GM10266 (cell line): ENCODE measurements at regions not wholly inside any gene's neighbourhood (a gene's known extent, or its start where the extent isn't known, plus 50 kb on each side); places are given as distances from the start of the nearest gene placed in this dataset.

Experiments
- DNase-seq: peaks from one replicate; pipeline ENCODE4 v3.0.0; 2012; ENCODE audit errors: extremely low spot score
- TF ChIP-seq, protein P1 (sequence below): IDR thresholded peaks from 2 replicates; pipeline ENCODE4 v1.5.1; 2012; ENCODE audit warnings: mild to moderate bottlenecking, low read depth; ENCODE audit not compliant: control insufficient read depth, insufficient read depth; ENCODE audit errors: missing control alignments

DNA sequence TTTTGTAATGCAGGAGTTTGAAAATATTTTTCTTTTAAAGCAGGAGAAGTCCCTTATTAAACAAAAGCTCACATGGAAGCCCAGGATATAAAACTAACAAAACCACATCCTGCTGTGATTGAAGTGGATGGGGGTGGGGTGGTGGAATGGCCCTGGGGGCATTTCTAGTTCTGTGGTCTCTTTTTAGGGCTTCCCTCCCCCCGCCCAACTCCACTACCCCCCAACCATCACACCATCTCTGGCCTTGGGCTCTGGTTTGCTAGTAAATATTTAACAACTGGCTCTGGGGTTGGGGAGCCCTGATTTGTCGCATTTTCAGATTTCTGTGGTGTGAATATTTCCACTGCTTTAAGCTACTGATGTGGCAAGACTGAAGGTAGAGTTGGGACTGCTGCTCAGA, 279.6 kb upstream of the PLET1 start:
- TF ChIP-seq, protein P1, sequence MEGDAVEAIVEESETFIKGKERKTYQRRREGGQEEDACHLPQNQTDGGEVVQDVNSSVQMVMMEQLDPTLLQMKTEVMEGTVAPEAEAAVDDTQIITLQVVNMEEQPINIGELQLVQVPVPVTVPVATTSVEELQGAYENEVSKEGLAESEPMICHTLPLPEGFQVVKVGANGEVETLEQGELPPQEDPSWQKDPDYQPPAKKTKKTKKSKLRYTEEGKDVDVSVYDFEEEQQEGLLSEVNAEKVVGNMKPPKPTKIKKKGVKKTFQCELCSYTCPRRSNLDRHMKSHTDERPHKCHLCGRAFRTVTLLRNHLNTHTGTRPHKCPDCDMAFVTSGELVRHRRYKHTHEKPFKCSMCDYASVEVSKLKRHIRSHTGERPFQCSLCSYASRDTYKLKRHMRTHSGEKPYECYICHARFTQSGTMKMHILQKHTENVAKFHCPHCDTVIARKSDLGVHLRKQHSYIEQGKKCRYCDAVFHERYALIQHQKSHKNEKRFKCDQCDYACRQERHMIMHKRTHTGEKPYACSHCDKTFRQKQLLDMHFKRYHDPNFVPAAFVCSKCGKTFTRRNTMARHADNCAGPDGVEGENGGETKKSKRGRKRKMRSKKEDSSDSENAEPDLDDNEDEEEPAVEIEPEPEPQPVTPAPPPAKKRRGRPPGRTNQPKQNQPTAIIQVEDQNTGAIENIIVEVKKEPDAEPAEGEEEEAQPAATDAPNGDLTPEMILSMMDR: no peak

DNA sequence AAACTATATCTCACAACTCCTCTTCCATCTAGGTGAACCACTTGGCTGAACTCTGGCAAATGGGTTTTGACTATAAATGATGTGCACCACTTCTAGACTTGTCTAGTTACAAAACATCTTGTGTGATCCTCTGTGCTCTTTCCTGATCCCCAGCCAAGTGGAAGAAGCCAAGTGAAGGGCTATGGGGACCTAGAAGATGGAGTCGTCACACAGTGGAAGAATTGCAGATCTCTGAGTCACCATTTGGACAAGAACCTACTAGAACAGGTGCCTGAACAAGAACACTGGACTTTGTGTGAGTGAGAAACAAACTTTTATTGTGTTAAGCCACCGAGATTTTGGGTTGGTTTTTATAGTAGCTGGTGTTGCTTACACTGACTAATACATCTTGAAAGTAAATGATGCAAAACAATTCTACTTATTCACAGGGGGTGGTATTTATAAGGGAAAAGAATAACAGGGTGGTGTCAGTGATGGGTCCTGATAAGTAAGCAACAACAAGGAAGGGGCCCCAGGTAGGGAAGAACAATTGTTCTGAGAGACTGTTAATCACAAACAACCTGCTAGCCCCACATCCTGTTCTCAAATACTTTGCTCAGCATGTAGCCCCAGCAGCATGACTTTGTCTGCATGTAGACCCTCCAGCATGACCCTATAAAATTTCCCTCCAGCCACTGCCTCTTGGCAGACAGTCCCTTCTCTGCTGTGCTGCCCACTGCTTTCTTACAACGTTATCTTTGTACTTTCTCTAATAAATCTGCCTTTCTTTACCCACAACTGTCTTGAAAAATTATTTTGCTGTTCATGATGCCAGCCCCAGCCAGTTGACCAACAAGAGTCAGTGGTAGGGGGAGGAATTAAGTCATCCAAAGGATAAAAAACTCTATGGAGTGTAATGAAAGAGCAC, 280.7 kb upstream of the PLET1 start:
- DNase-seq: no peak
- TF ChIP-seq, protein P1: no peak

More for the DNA sequence above, 279.6 kb upstream of the PLET1 start:
- DNase-seq: no peak

DNA sequence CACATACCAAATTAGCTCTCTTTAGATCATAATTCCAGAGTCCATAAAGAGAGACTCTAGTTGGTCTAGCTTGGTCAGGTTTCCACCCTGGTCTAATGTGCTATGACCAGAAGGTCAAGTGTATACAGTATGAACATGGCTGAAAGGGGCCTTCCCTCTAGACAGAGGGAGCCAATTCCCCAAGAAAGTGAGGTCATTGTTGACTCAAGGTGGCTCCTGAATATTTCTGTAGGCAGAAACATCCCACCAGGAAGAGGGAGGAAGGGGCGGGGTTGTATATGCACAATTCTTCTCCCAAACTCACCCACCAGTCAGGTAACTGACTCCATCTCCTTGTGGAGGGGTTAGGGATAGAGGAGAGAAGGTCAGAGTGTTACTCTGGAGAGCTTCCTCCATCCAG, 281.8 kb upstream of the PLET1 start:
- TF ChIP-seq, protein P1: no peak
- DNase-seq: no peak

DNA sequence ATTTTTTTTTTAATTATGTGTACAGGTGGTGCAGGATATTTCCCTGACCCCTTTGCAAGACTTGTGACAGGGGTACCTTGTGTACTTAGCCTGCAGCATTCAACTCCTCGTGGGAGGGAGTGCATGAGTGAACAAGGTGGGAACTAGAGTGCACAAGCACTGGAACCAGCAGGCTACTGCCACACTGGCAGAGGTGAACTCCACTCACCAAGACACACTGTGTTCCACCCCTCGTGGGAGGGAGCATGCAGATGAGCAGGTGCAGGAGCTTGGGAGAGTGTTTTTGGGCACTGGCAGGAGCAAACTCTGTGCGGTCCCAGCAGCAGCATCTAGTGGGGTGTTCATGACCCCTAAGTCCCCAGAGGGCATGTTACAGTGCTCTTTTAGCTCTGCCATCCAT, 282.7 kb upstream of the PLET1 start:
- TF ChIP-seq, protein P1: no peak
- DNase-seq: no peak

DNA sequence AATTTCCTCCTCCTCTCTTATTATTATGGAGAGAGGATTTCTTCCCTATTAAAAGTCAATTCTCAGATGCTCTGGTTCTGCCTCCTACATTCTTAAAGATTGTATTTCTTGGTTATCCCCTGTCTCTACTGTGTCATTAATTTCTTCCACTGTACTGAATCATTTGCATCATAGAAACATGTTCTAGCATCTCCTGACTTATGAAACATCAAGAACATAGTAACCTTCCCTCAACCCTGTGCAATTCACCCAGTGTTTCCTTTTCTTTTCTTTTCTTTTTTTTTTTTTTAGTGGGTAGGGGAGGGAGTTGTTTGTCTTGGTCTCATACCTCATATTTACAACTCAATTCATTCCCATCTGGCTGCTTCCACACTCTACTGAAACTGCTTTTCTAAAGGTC, 288.0 kb upstream of the PLET1 start:
- no peak for DNase-seq
- TF ChIP-seq, protein P1: no peak

DNA sequence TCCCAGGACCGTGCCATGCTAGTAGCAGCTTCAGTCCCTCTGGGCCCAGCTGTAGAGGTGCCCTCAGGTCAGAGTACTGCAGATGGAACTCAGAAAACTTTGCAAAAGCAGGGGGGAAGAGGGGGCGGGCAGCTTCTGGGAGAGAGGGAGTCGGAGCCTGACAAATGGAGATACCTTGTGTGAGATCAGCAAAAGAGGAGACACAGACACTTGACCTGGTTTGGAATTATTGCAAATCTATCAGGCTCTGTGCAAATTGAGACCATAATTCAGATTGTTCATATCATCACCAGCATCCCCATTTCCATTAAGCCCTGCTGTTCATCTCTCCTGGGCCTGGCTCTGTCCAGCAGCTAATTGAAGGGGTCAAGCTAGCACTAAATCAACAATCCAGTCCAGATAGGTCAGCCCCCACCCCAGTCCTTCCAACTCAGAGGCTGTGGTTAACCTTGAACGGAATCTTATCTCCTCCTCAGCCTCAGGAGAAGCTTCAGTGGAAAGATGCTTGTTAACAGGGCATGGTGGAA, 292.6 kb upstream of the PLET1 start:
- TF ChIP-seq, protein P1: no peak
- DNase-seq: no peak

DNA sequence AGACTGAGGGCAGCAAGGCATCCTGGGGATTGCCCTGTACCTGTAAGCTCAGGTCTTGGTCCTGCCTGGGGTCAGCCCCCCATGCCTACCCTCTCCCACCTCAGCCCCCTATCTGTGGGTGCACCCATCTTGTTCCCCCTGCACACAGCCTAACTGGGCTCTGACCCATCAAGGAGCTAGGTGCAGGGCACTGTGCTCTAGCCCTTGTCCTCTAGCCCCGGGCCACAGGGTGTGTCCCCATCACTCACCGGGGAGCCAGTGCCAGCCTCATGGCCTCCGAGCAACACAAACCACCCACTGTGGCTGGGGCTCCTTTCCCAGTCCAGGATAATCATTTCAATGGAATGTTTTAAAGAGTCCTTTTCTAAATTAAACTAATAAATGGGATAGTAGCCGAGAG, 293.9 kb upstream of the PLET1 start:
- TF ChIP-seq, protein P1: no peak
- DNase-seq: no peak
